GM10266 (cell line): ENCODE measurements at regions not wholly inside any gene's neighbourhood (a gene's known extent, or its start where the extent isn't known, plus 50 kb on each side); places are given as distances from the start of the nearest gene placed in this dataset.

Source experiments
- DNase-seq: peaks from one replicate; pipeline ENCODE4 v3.0.0; 2012; ENCODE audit errors: extremely low spot score
- TF ChIP-seq, protein P1 (sequence below): IDR thresholded peaks from 2 replicates; pipeline ENCODE4 v1.5.1; 2012; ENCODE audit warnings: mild to moderate bottlenecking, low read depth; ENCODE audit not compliant: control insufficient read depth, insufficient read depth; ENCODE audit errors: missing control alignments

DNA sequence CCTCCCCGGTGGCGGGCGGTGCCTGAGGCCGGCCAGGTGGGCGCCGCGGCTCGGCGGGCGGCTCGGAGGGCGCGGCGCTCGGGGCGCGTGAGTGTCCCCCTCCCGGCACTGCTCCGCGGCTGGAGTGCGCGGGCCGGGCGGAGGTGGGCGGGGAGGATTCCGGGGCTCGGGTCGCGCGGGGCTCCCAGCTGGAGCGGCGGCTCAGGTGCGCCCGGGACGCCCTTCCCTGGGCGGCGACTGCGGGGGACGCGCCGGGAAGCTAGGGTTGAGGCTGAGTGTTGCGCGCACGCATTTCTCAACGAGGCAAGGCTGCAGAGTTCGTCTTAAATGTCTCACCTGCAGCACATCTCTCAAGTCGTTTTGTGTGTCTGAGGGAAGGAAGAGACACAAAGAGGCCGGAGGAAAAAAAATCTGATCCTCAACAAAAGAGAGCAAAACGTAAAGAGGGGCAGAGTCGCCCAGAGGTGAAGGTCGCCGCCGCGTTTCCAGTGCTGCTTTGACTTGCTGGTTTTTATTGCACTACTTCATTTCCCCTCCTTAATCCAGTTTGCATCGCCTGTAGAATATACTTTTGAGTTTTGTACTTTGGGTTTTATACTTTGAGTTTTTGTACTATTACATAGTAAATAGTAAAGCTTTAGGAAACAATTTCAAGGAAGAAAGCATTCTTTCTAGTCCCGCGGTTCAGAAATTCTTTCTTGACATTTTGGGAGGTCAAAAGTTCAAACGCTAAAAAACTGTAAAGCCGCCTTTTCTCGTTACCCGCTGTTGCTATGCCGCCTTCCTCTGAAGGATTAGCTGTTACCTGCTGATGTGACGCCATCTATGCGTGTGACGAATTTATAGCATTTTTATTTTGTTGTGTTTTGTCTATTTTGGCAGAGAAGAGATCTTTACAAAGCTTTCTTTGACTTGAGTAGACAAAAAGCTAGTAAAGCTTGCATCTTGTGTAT is 106.5 kb upstream of the STOX2 start:
- DNase-seq, result peak; percentile 37
- TF ChIP-seq, protein P1, sequence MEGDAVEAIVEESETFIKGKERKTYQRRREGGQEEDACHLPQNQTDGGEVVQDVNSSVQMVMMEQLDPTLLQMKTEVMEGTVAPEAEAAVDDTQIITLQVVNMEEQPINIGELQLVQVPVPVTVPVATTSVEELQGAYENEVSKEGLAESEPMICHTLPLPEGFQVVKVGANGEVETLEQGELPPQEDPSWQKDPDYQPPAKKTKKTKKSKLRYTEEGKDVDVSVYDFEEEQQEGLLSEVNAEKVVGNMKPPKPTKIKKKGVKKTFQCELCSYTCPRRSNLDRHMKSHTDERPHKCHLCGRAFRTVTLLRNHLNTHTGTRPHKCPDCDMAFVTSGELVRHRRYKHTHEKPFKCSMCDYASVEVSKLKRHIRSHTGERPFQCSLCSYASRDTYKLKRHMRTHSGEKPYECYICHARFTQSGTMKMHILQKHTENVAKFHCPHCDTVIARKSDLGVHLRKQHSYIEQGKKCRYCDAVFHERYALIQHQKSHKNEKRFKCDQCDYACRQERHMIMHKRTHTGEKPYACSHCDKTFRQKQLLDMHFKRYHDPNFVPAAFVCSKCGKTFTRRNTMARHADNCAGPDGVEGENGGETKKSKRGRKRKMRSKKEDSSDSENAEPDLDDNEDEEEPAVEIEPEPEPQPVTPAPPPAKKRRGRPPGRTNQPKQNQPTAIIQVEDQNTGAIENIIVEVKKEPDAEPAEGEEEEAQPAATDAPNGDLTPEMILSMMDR, result no peak

DNA sequence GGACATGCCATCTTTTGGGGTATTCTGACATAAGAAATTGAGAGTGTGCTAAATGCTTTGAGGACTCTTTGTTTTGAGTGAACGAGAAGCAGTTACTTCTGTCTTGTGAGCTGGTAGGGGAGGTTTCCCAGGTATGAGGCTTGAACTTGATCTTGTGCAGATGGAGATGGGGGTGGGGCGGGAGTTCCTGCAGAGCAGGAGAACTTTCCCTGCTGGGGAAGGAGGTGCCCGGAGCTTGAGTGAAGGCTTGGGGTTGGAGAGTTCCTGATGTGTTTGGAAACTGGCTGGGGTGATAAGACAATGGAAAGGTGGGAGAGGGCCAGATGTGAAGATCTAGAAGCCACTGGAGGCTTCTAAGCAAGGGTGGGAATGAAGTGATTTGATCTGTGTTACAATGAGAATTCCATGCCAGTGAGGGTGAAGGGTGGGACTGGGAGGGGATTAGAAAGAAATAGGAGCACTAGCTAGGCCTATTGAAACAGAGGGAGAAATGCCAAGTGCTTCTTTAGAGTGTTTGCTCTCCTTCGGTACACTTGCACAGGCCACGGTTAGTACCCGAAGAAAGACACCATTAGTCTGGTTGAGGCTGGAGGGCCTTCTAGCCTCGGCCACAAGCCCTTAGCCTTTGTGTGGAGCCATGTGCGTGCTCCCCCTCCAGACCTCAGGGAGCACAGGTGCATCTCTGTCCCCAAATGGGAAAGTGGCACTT is 103.5 kb upstream of the STOX2 start:
- no peak for DNase-seq
- TF ChIP-seq, protein P1, result no peak

DNA sequence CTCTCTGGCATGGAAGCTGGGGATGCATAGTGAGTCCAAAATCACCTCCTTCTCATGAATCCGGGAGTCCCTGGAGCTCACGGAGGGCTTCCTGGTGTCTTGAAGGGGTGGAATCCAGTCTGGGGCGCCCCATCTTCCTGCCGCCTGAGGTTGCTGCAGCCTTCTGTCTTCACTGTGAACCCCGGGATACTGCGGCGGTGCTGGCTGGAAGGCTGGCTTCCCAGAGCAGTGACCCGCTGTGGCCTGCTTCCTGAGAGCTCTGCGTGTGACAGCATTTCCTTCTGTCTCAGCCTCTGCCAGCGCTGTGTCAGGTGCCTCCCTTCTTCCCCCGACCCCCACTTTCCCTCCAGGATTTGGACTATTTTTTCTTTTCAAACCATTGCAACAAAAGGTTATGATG is 98.8 kb upstream of the STOX2 start:
- DNase-seq, result no peak
- TF ChIP-seq, protein P1, result no peak

DNA sequence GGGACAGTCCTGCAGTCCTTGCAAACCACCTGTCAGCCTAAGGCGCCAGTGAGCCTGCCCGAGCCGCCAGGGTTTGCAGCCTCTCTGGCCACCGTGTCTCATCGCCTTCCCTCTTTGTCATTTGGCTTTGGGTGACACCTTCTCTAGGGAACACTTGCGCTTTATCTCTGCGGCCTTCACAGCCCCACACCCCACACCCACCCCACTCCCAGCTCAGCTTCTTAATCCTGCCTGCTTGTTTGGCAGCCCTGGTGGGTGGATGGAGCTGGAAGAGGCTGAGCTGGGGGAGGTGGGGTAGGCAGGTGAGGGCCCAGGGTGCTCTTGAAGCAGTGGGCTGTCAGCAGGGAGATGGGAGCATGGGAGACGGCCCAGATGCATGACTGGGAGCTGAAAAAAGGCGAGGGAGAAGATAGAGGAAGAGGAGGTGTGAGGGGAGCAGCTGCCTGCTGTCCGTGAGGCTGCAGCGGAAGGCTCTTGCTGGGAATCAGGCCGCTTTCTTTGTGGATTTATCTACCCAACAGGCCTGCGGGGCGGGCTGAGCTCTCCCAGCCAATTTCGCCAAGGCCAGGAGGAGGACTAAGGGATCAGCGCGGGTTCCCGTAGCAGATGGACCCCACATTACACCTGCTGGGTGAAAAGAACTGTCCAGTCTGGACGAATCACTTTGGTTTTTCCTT is 97.5 kb upstream of the STOX2 start:
- TF ChIP-seq, protein P1, result no peak

DNA sequence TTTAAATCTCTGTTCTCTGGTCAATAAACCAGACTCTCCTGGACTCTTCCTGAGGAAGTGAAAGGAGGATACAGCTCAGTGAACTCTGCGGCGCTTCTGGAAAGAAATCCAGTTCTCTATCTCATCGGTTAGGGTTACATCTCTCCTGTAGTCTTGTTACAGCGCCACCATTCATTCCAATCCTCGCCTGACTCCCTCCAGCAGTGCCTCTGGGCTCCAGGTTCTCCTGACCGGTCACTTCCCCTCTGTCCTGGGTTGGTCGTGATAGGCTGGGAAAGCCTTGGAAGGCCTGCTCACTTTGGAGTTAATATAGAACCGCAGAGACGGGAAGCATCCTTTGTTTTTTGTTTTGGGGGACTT is 97.0 kb upstream of the STOX2 start:
- no peak for DNase-seq

More for the DNA sequence above, 97.5 kb upstream of the STOX2 start:
- DNase-seq, result no peak

DNA sequence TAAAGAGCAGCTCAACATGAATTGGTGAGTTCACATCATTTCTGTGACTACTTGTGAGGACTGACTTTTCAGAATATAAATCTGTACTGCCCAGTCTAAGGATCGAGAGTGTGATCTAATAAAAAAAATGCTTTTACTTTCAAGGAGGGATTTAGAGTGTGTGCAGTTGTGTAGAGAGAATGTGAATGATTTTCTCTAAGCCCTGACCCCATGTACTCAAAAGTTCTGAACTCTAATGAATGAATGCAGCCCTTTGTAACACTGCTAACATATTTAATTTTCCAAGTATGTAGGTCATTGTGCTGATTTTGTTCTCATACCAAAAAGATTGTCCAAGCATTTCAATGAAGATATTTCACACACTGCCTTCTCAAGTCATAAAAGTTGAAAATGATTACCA is 92.5 kb upstream of the STOX2 start:
- DNase-seq, result no peak
- TF ChIP-seq, protein P1, result no peak

More for the DNA sequence above, 97.0 kb upstream of the STOX2 start:
- TF ChIP-seq, protein P1, result no peak
